Activated CD4-positive, alpha-beta T cell treated with anti-CD3 and anti-CD28 coated beads for 48 hours (primary cell): ENCODE measurements at regions not wholly inside any gene's neighbourhood (a gene's known extent, or its start where the extent isn't known, plus 50 kb on each side); places are given as distances from the start of the nearest gene placed in this dataset.

Experiments
- DNase-seq: peaks from one replicate; pipeline ENCODE4 v3.0.0-alpha.2; 2020

DNA sequence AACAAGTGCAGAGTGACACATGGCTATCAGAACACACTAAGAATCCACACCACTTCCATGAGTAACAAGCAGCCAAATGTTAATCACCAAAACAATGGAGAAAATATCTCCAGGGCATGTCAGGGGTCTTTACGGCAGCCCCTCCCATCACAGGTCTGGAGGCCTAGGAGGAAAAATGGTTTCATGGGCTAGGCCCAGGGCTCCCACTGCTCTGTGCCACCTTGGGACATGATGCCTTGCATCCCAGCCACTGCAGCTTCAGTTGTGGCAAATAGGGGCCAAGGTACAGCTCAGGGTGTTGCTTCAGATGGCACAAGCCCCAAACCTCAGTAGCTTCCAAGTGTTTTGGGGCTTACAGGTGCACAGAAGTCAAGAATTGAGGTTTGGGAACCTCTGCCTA, 66.6 kb downstream of the NEURL3 start:
- DNase-seq, result no peak

DNA sequence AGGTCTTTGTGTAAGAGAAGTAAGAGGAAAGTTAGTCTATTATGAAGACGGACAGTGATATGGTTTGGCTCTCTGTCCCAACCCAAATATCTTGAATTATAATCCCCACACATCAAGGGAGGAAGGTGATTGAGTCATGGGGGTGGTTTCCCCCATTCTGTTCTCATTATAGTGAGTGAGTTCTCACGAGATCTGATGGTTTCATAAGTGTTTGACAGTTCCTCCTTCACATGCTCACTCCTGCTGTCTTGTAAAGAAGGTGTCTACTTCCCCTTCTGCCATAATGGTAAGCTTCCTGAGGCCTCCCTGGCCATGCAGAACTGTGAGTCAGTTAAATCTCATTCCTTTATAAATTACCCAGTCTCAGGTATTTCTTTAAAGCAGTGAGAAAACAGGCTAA, 67.6 kb downstream of the NEURL3 start:
- DNase-seq, result no peak

DNA sequence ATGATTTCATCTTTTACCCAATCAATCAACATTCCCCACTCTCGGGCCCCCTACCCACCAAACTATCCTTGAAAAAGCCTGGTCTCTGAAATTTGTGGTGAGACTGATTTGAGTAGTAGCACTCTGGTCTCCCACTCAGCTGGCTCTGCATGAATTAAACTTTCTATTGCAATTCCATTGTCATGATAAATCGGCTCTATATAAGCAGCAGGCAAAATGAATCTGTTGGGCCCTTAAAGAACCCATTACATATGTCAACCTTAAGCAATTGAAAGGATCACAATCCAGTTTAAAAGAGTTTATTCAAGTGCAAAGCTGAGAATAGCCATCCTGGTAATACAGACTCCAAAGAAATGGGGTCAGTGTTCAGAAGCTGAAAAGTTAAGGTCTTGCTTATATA, 68.2 kb downstream of the NEURL3 start:
- no peak for DNase-seq

DNA sequence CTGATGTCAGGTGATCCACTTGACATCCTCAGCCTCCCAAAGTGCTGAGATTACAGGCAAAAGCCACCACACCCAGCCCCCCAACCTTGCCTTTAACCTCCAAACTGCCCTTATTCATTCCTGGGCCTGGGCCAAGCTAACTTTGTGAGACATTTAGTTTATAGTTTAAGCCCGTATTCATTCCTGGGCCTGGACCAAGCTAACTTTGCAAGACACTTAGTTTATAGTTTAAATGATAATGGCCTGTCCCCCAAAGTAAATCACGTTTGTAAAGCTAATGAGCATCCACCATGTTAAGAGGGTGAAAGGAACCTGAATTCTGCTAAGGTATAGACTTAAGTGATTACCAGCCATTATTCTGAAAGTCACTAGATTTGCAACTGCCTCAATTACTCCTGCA, 68.7 kb downstream of the NEURL3 start:
- DNase-seq, result no peak

DNA sequence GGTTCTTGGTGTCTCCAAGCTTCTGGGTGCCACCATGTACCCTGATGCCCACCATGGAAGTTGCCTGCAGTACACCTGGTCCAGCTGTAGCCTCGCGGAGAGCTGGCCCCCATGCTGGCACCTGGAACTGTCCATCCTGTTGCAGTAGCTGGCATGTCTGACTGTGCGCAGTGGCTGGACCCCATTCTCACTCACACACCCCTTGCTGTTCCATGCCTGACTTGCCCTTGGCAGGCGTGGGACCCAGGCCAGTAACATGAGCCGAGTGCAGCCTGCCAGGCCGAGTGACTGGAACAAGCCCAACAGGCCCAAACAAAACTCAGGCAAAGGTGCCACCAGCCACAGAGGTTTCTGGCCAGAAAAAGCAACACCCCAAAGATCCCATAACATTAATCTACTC, 73.8 kb downstream of the NEURL3 start:
- DNase-seq, result no peak

DNA sequence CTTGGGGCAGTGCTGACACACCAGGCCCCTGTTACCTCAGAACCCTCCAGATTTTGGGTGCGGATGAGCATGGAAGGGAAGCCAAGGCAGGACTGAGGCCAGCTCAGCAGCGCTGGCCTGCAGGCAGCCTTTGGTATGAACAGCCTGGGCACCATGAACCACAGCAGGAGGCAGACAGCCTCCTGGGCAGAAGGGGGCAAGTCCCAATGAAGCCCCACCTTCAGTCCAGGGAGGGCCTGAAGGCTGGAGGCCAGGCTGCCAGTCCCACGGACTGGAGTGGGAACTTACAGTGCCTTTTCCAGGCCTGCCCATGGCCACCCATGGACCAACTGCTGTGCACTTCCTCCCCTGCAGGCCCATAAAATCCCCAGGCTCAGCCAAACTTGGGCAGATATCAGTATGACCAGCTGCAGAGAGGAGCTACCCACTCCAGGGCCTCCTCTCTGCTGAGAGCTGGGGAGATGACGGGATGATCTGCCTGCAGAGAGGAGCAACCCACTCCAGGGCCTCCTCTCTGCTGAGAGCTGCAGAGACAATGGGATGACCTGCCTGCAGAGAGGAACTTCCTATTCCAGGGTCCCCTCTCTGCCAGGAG, 74.7 kb downstream of the NEURL3 start:
- DNase-seq, result no peak

DNA sequence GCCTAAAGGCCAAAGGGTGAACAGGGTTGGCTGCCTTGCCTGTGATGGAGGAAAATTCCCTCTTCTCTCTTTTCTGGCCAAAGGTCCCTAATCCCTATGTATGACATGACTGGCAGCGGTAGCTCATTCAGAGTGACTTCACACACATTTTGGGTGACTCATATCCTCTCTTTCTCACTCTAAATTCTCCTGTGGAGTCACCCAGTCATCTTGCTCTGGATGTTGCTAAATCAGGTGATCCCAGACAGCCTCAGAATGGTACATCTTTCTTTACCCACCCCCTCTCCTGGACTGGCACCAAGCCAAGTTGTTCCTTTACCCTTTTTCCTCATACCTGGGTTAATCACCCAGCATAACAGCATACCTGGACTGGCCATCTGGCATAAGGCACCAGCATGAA, 77.2 kb downstream of the NEURL3 start:
- DNase-seq, result peak; percentile 33

DNA sequence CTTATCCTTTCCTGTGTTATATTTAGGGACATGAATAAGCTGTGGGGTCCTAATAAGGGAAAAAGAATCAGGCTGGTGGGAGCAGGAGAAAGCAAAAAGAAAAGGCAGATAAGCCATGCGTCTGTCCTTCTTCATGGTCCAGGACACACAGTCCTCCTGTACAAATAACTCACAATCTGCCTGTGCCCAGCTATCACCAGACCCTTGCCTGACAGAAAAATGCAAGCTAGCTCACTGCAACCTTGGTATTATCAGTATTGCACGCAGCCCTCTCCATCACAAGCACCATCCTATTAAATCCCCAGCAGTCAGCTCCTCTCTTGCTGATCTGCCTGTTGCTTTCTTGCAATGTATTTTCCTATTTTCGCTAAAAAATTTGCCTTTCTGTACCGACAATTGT, 78.0 kb downstream of the NEURL3 start:
- DNase-seq, result no peak

DNA sequence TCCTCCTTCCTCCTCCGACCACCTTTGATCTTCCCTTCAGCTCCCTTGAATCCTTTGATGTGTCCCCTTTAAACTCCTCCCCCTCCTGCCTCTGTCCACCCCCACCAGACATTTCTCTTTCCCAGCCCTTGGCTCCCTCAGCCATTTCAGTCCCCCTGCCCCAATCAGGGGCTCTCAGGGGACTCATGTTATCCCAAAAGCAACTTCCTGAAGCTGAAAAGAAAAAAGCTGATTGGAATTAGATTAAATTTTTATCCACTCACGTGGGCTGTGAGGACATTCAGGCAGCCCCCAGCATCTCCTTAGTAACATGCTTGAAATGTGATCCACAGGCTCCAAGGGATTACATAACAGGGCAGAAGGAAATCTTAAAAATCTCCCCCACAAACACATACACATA, 81.3 kb downstream of the NEURL3 start:
- DNase-seq, result no peak
